ENCODE measurements at regions not wholly inside any gene's neighbourhood (a gene's known extent, or its start where the extent isn't known, plus 50 kb on each side); places are given as distances from the start of the nearest gene placed in this dataset.
"Not testable (repeated sequence)": the region's sequence is repeated elsewhere in the genome, so short reads cannot be mapped to it uniquely, and the experiment has no call there.

- no peak for DNase-seq (ENCODE audit: low spot score)
Measured at GRCh38 chr4:42205541-42205940, 53.1 kb upstream of the BEND4 start.

- DNase-seq (ENCODE audit: low spot score): no peak
Measured at GRCh38 chr4:42216664-42217063, 64.2 kb upstream of the BEND4 start.

- no peak for DNase-seq (ENCODE audit: low spot score)
Measured at GRCh38 chr4:42225286-42225685, 72.8 kb upstream of the BEND4 start.

- no peak for DNase-seq (ENCODE audit: low spot score)
Measured at GRCh38 chr4:42234817-42235216, 82.4 kb upstream of the BEND4 start.

GRCh38 chr4:42235304-42236021, 83.0 kb upstream of the BEND4 start:
- no peak for DNase-seq (ENCODE audit: low spot score)

GRCh38 chr4:42237010-42237409, 84.6 kb upstream of the BEND4 start:
- no peak for DNase-seq (ENCODE audit: low spot score)

GRCh38 chr4:42237451-42237850, 85.0 kb upstream of the BEND4 start:
- DNase-seq (ENCODE audit: low spot score): no peak

- peak; percentile 27 for DNase-seq (ENCODE audit: low spot score)
Measured at GRCh38 chr4:42248972-42249371, 96.5 kb upstream of the BEND4 start.

- no peak for DNase-seq (ENCODE audit: low spot score)
Measured at GRCh38 chr4:42252315-42252714, 99.9 kb upstream of the BEND4 start.

GRCh38 chr4:42257645-42258044, 105.2 kb upstream of the BEND4 start:
- not testable (repeated sequence) for DNase-seq (ENCODE audit: low spot score)

GRCh38 chr4:42262701-42263490, 110.4 kb upstream of the BEND4 start:
- no peak for DNase-seq (ENCODE audit: low spot score)

- DNase-seq (ENCODE audit: low spot score): no peak
Measured at GRCh38 chr4:42265782-42266602, 113.5 kb upstream of the BEND4 start.

GRCh38 chr4:42267724-42268123, 115.3 kb upstream of the BEND4 start:
- DNase-seq (ENCODE audit: low spot score): no peak

- no peak for DNase-seq (ENCODE audit: low spot score)
Measured at GRCh38 chr4:42268824-42269223, 116.4 kb upstream of the BEND4 start.

- no peak for DNase-seq (ENCODE audit: low spot score)
Measured at GRCh38 chr4:42271096-42271495, 118.6 kb upstream of the BEND4 start.

- DNase-seq (ENCODE audit: low spot score): no peak
Measured at GRCh38 chr4:42277291-42277690, 120.0 kb upstream of the SHISA3 start.

GRCh38 chr4:42278709-42279324, 118.5 kb upstream of the SHISA3 start:
- no peak for DNase-seq (ENCODE audit: low spot score)

- DNase-seq (ENCODE audit: low spot score): no peak
Measured at GRCh38 chr4:42280327-42281095, 116.8 kb upstream of the SHISA3 start.

- DNase-seq (ENCODE audit: low spot score): no peak
Measured at GRCh38 chr4:42281324-42282020, 115.8 kb upstream of the SHISA3 start.
